ENCODE measurements at regions not wholly inside any gene's neighbourhood (a gene's known extent, or its start where the extent isn't known, plus 50 kb on each side); places are given as distances from the start of the nearest gene placed in this dataset.

GRCh38 chr2:39540414-39540813 is 103.3 kb upstream of the MAP4K3 start (continued):
- TF ChIP-seq HDAC2 (IDR thresholded peaks at IDR 0.05; ENCODE audit: borderline replicate concordance in 1 of 2, low read depth in 2 of 2, low read length in 2 of 2): no peak
- no peak for TF ChIP-seq RBBP5 (IDR thresholded peaks at IDR 0.05; ENCODE audit: borderline replicate concordance, low read depth, low read length)
- TF ChIP-seq CTCF (IDR thresholded peaks at IDR 0.05; ENCODE audit: control extremely low read depth in 1 of 3, insufficient read depth in 1 of 3, low read depth in 1 of 3, low read length in 3 of 3): no peak

Measured in H1 (cell line).